Neuronal stem cell (in vitro differentiated cells): ENCODE measurements at regions not wholly inside any gene's neighbourhood (a gene's known extent, or its start where the extent isn't known, plus 50 kb on each side); places are given as distances from the start of the nearest gene placed in this dataset.

Source experiments
- DNase-seq: peaks from one replicate; pipeline ENCODE4 v3.0.0-alpha.2; 2013; ENCODE audit warnings: low spot score
- H2AFZ ChIP-seq: one replicate; pipeline ENCODE4 v1.6.1; 2013; ENCODE audit warnings: mild to moderate bottlenecking, low read length, inconsistent platforms
- H2AK5ac ChIP-seq: 2 replicates; pipeline ENCODE4 v1.6.1; 2013; ENCODE audit warnings: low read depth, mild to moderate bottlenecking, inconsistent platforms, low read length, moderate library complexity, mixed read lengths
- H2BK120ac ChIP-seq: 2 replicates; pipeline ENCODE4 v1.6.1; 2013; ENCODE audit warnings: low read depth, mild to moderate bottlenecking, inconsistent platforms, low read length, moderate library complexity, mixed read lengths
- H2BK12ac ChIP-seq: one replicate; pipeline ENCODE4 v1.6.1; 2013; ENCODE audit warnings: low read length, inconsistent platforms
- H2BK15ac ChIP-seq: 2 replicates; pipeline ENCODE4 v1.6.1; 2013; ENCODE audit warnings: mild to moderate bottlenecking, low read length, inconsistent platforms, mixed read lengths
- H2BK5ac ChIP-seq: one replicate; pipeline ENCODE4 v1.6.1; 2013; ENCODE audit warnings: inconsistent platforms, mild to moderate bottlenecking, low read length, moderate library complexity
- H3K14ac ChIP-seq: one replicate; pipeline ENCODE4 v1.6.1; 2013; ENCODE audit warnings: low read length, inconsistent platforms
- H3K18ac ChIP-seq: 2 replicates; pipeline ENCODE4 v1.6.1; 2013; ENCODE audit warnings: low read length, inconsistent platforms
- H3K23ac ChIP-seq: 2 replicates; pipeline ENCODE4 v1.6.1; 2013; ENCODE audit warnings: low read depth, mild to moderate bottlenecking, mixed read lengths, low read length, inconsistent platforms; ENCODE audit not compliant: poor library complexity
- H3K27ac ChIP-seq: replicated peaks from 3 replicates; pipeline ENCODE4 v1.5.1; 2013; ENCODE audit warnings: low read length, inconsistent platforms
- H3K27me3 ChIP-seq, 3 experiments: 2 replicates each; pipeline ENCODE4 v1.6.1; 2013; ENCODE audit warnings: low read length in 3 of 3, mild to moderate bottlenecking in 2 of 3, inconsistent platforms in 1 of 3, low read depth in 1 of 3, mixed read lengths in 1 of 3, moderate library complexity in 1 of 3; ENCODE audit not compliant: control insufficient read depth in 3 of 3, insufficient read depth in 3 of 3
- H3K36me3 ChIP-seq, 2 donors: replicated peaks in 1 of 2; 2 replicates each; pipeline ENCODE4 v1.6.1; 2013; ENCODE audit warnings: low read length in 2 of 2; ENCODE audit not compliant: control insufficient read depth in 2 of 2, insufficient read depth in 2 of 2
- H3K4ac ChIP-seq: 2 replicates; pipeline ENCODE4 v1.6.1; 2013; ENCODE audit warnings: inconsistent platforms, mild to moderate bottlenecking, low read length, moderate library complexity
- H3K4me1 ChIP-seq, 2 donors: 1 replicate in 1 of 2; 2 replicates in 1 of 2; pipeline ENCODE4 v1.6.1; 2013; ENCODE audit warnings: low read length in 2 of 2, low read depth in 1 of 2; ENCODE audit not compliant: control insufficient read depth in 2 of 2, insufficient read depth in 1 of 2
- H3K4me2 ChIP-seq: one replicate; pipeline ENCODE4 v1.6.1; 2013; ENCODE audit warnings: mild to moderate bottlenecking, low read length, inconsistent platforms; ENCODE audit not compliant: insufficient read depth, poor library complexity, severe bottlenecking
- H3K4me3 ChIP-seq, 2 donors: 2 replicates each; pipeline ENCODE4 v1.5.1; 2013; ENCODE audit warnings: low read length in 2 of 2, mild to moderate bottlenecking in 2 of 2, inconsistent platforms in 1 of 2, moderate library complexity in 1 of 2
- H3K79me1 ChIP-seq: one replicate; pipeline ENCODE4 v1.6.1; 2013; ENCODE audit warnings: low read depth, mild to moderate bottlenecking, inconsistent platforms, low read length, moderate library complexity
- H3K9ac ChIP-seq: one replicate; pipeline ENCODE4 v1.6.1; 2013; ENCODE audit warnings: mild to moderate bottlenecking, low read depth, low read length, inconsistent platforms; ENCODE audit not compliant: poor library complexity
- H3K9me3 ChIP-seq, 2 donors: replicated peaks in 1 of 2; 2 replicates each; pipeline versions ENCODE3 to v1.6.1; 2013; ENCODE audit warnings: low read length in 2 of 2, mild to moderate bottlenecking in 2 of 2, inconsistent platforms in 1 of 2, low read depth in 1 of 2, mixed read lengths in 1 of 2, moderate library complexity in 1 of 2; ENCODE audit not compliant: control insufficient read depth in 2 of 2, insufficient read depth in 1 of 2
- H4K8ac ChIP-seq: one replicate; pipeline ENCODE4 v1.6.1; 2013; ENCODE audit warnings: low read depth, mild to moderate bottlenecking, inconsistent platforms, low read length, moderate library complexity
- H4K91ac ChIP-seq: one replicate; pipeline ENCODE4 v1.6.1; 2013; ENCODE audit warnings: low read length, low read depth, mild to moderate bottlenecking, inconsistent platforms; ENCODE audit not compliant: poor library complexity
- WGBS, 2 donors: extraction: QIAGEN DNeasy Blood & Tissue Kit; methylation state at CpG; one replicate each; pipeline ENCODE4 v1.1.7; 2013; ENCODE audit warnings: missing lambda C conversion rate in 2 of 2, mixed read lengths in 1 of 2; ENCODE audit not compliant: insufficient read length in 2 of 2, insufficient replicate concordance in 1 of 2; ENCODE audit errors: extremely low coverage in 2 of 2; 5-methylcytosine and 5-hydroxymethylcytosine counted together

GRCh38 chr6:11362564-11362963 lies 130.1 kb upstream of the NEDD9 start:
- WGBS, 2 donors = no CpG with 5 or more reads among the region's 1 CpG
- no peak overlapping the region for H3K4me3 ChIP-seq
- H3K14ac ChIP-seq = no peak overlapping the region
- H2BK5ac ChIP-seq = no peak overlapping the region
- H2AFZ ChIP-seq = no peak overlapping the region
- H2BK15ac ChIP-seq = no peak overlapping the region
- H3K23ac ChIP-seq = no peak overlapping the region
- H3K9ac ChIP-seq = no peak overlapping the region
- no peak overlapping the region for H4K91ac ChIP-seq
- no peak overlapping the region for H4K8ac ChIP-seq
- H3K18ac ChIP-seq = no peak overlapping the region
- H2BK120ac ChIP-seq = no peak overlapping the region
- no peaks in the 10 kb centered on the region for H3K36me3 ChIP-seq
- H2AK5ac ChIP-seq = no peak overlapping the region
- no peak for DNase-seq
- no peaks in the 10 kb centered on the region for H3K79me1 ChIP-seq
- no peak overlapping the region for H3K4me2 ChIP-seq
- H3K9me3 ChIP-seq = no peaks in the 10 kb centered on the region
- H3K27me3 ChIP-seq = no peaks in the 10 kb centered on the region
- no peak overlapping the region for H3K27ac ChIP-seq
- H3K4me1 ChIP-seq = peaks cover 0 to 6% of the 10 kb centered on the region in 2 donors
- no peak overlapping the region for H2BK12ac ChIP-seq
- no peak overlapping the region for H3K4ac ChIP-seq

GRCh38 chr6:11358904-11359830 lies 126.7 kb upstream of the NEDD9 start:
- WGBS, 2 donors = no CpG with 5 or more reads among the region's 4 CpGs
- no peak overlapping the region for H3K27ac ChIP-seq
- no peak overlapping the region for H3K23ac ChIP-seq

GRCh38 chr6:11357285-11357684 lies 124.8 kb upstream of the NEDD9 start:
- Histone ChIP-seq H2AFZ (no peak overlapping the region), H2BK5ac (no peak overlapping the region), H3K9me3 (no peaks in the 10 kb centered on the region), H3K4me2 (no peak overlapping the region), H4K91ac (no peak overlapping the region), H2AK5ac (no peak overlapping the region), H3K4me3 (no peak overlapping the region), H3K79me1 (no peaks in the 10 kb centered on the region), H3K9ac (no peak overlapping the region), H2BK12ac (no peak overlapping the region), H3K36me3 (no peaks in the 10 kb centered on the region), H3K27ac (no peak overlapping the region), H3K27me3 (no peaks in the 10 kb centered on the region), H3K14ac (no peak overlapping the region), H3K18ac (no peak overlapping the region), H3K23ac (no peak overlapping the region), H2BK120ac (no peak overlapping the region), H2BK15ac (no peak overlapping the region), H3K4ac (no peak overlapping the region), H4K8ac (no peak overlapping the region), H3K4me1 (peaks cover 4 to 7% of the 10 kb centered on the region in 2 donors)
- no peak for DNase-seq
- no CpG with 5 or more reads among the region's 7 CpGs for WGBS, 2 donors

More at GRCh38 chr6:11358904-11359830, 126.7 kb upstream of the NEDD9 start:
- Histone ChIP-seq H3K9me3 (no peaks in the 10 kb centered on the region), H3K36me3 (no peaks in the 10 kb centered on the region), H2BK15ac (no peak overlapping the region), H3K9ac (no peak overlapping the region), H3K18ac (no peak overlapping the region), H3K4me2 (no peak overlapping the region), H4K8ac (no peak overlapping the region), H2BK12ac (no peak overlapping the region), H2AFZ (no peak overlapping the region), H2BK120ac (no peak overlapping the region), H2AK5ac (no peak overlapping the region), H4K91ac (no peak overlapping the region), H3K14ac (no peak overlapping the region), H3K79me1 (no peaks in the 10 kb centered on the region), H3K4me3 (no peak overlapping the region), H3K4me1 (peaks cover 3% of the 10 kb centered on the region in 2 donors), H3K4ac (no peak overlapping the region), H3K27me3 (no peaks in the 10 kb centered on the region), H2BK5ac (no peak overlapping the region)
- no peak for DNase-seq

- H3K27me3 ChIP-seq = no peaks in the 10 kb centered on the region
- H3K9ac ChIP-seq = no peak overlapping the region
- no peak overlapping the region for H4K8ac ChIP-seq
- H3K36me3 ChIP-seq = no peaks in the 10 kb centered on the region
- H3K27ac ChIP-seq = no peak overlapping the region
- H3K79me1 ChIP-seq = no peaks in the 10 kb centered on the region
- H2BK15ac ChIP-seq = no peak overlapping the region
- H3K4me3 ChIP-seq = no peak overlapping the region
- H2AFZ ChIP-seq = no peak overlapping the region
- H3K14ac ChIP-seq = no peak overlapping the region
- no peak overlapping the region for H4K91ac ChIP-seq
- H3K4ac ChIP-seq = no peak overlapping the region
- no peak overlapping the region for H3K18ac ChIP-seq
- no peak for DNase-seq
- H2BK5ac ChIP-seq = no peak overlapping the region
- H3K9me3 ChIP-seq = no peaks in the 10 kb centered on the region
- no peak overlapping the region for H2BK12ac ChIP-seq
- peaks cover 4 to 7% of the 10 kb centered on the region in 2 donors for H3K4me1 ChIP-seq
- no peak overlapping the region for H3K23ac ChIP-seq
- H3K4me2 ChIP-seq = no peak overlapping the region
- H2AK5ac ChIP-seq = no peak overlapping the region
- no CpG with 5 or more reads among the region's 11 CpGs for WGBS, 2 donors
- no peak overlapping the region for H2BK120ac ChIP-seq
These were observed 124.1 kb upstream of the NEDD9 start for GRCh38 chr6:11356404-11357155.
